AG10803 (cell line): ENCODE measurements at regions not wholly inside any gene's neighbourhood (a gene's known extent, or its start where the extent isn't known, plus 50 kb on each side); places are given as distances from the start of the nearest gene placed in this dataset.
"Not testable (repeated sequence)": the region's sequence is repeated elsewhere in the genome, so short reads cannot be mapped to it uniquely, and the experiment has no call there.

Experiments used
- DNase-seq: peaks from one replicate; pipeline ENCODE4 v3.0.0; 2010; ENCODE audit warnings: low read depth
- H3K4me3 ChIP-seq: 2 replicates; pipeline ENCODE4 v1.5.1; 2011; ENCODE audit warnings: mild to moderate bottlenecking, low read length, control low read depth
- CTCF ChIP-seq: conservative IDR thresholded peaks from 2 replicates; pipeline ENCODE4 v1.5.1; 2011; ENCODE audit warnings: mild to moderate bottlenecking, low read length, control low read depth, inconsistent platforms

- no peak for DNase-seq
- TF ChIP-seq CTCF = no peak
- H3K4me3 ChIP-seq = no peak overlapping the region
Measured at GRCh38 chr11:97007283-97007682, 617.5 kb downstream of the JRKL start.

- no peak overlapping the region for H3K4me3 ChIP-seq
- no peak for TF ChIP-seq CTCF
- DNase-seq = no peak
Measured at GRCh38 chr11:97009613-97010012, 619.8 kb downstream of the JRKL start.

GRCh38 chr11:97010997-97011396 lies 621.2 kb downstream of the JRKL start:
- H3K4me3 ChIP-seq, DNase-seq: not testable (repeated sequence)

GRCh38 chr11:97015327-97015726 lies 625.5 kb downstream of the JRKL start:
- no peak for DNase-seq
- no peak for TF ChIP-seq CTCF
- H3K4me3 ChIP-seq = no peak overlapping the region

- no peak overlapping the region for H3K4me3 ChIP-seq
- no peak for DNase-seq
- no peak for TF ChIP-seq CTCF
Measured at GRCh38 chr11:97019305-97019704, 629.5 kb downstream of the JRKL start.

GRCh38 chr11:97019754-97020153 lies 629.9 kb downstream of the JRKL start:
- no peak for DNase-seq
- TF ChIP-seq CTCF = no peak
- H3K4me3 ChIP-seq = no peak overlapping the region

- TF ChIP-seq CTCF = no peak
- no peak for DNase-seq
- no peak overlapping the region for H3K4me3 ChIP-seq
Measured at GRCh38 chr11:97022955-97023354, 633.1 kb downstream of the JRKL start.

- TF ChIP-seq CTCF = no peak
- no peak for DNase-seq
- H3K4me3 ChIP-seq = no peak overlapping the region
Measured at GRCh38 chr11:97028836-97029406, 639.1 kb downstream of the JRKL start.
